ENCODE measurements at regions not wholly inside any gene's neighbourhood (a gene's known extent, or its start where the extent isn't known, plus 50 kb on each side); places are given as distances from the start of the nearest gene placed in this dataset.

GRCh38 chr15:79164043-79164442, 73.5 kb upstream of the RASGRF1 start (continued):
- TF ChIP-seq ZNF407 (CRISPR knock-in tag; IDR thresholded peaks at IDR 0.05; ENCODE audit: not compliant biosample characterization), result no peak

- Histone ChIP-seq H3K9me3 (ENCODE audit: low read length) (no peaks in the 10 kb centered on the region), H3K27me3 (ENCODE audit: control insufficient read depth in 1 of 2, insufficient read depth in 2 of 2, low read length in 2 of 2) (peaks cover 0 to 4% of the 10 kb centered on the region in 2 experiments; a peak in 2 of 5 replicates), H2AFZ (ENCODE audit: low read length) (no peak overlapping the region), H3K9ac (ENCODE audit: insufficient read depth, low read depth, low read length) (no peak overlapping the region), H4K20me1 (ENCODE audit: insufficient read depth, low read length) (no peaks in the 10 kb centered on the region), H3K4me2 (ENCODE audit: low read depth, low read length) (no peak overlapping the region), H3K79me2 (ENCODE audit: insufficient read depth, low read length) (no peaks in the 10 kb centered on the region), H3K4me3 (replicated peaks in 1 of 3; ENCODE audit: insufficient read depth in 1 of 3, low read depth in 2 of 3, low read length in 3 of 3) (no peak overlapping the region), H3K4me1 (ENCODE audit: insufficient read depth, low read length) (no peaks in the 10 kb centered on the region), H3K27ac (ENCODE audit: extremely low read length, insufficient read depth, low read length) (no peak overlapping the region), H3K36me3 (replicated peaks in 1 of 2; ENCODE audit: control insufficient read depth in 1 of 2, insufficient read depth in 2 of 2, low read length in 2 of 2) (no peaks in the 10 kb centered on the region)
- ATAC-seq (no peak), FAIRE-seq (no peak), DNase-seq (ENCODE audit: low spot score) (no peak)
- TF ChIP-seq HNRNPL (IDR thresholded peaks at IDR 0.05; ENCODE audit: low read depth, low read length), result no peak
- TF ChIP-seq CHCHD3 (CRISPR knock-in tag; IDR thresholded peaks at IDR 0.05), result no peak
- TF ChIP-seq HNRNPK (IDR thresholded peaks at IDR 0.05; ENCODE audit: low read depth, low read length, poor library complexity, severe bottlenecking), result peak; percentile 14
- no peak for TF ChIP-seq ZNF775 (CRISPR knock-in tag; IDR thresholded peaks at IDR 0.05; ENCODE audit: borderline replicate concordance)
- TF ChIP-seq ZZZ3 (CRISPR knock-in tag; IDR thresholded peaks at IDR 0.05; ENCODE audit: borderline replicate concordance), result no peak
- TF ChIP-seq ATF3 (CRISPR knock-in tag; IDR thresholded peaks at IDR 0.05), result no peak
- no peak for TF ChIP-seq ZSCAN22 (CRISPR knock-in tag; IDR thresholded peaks at IDR 0.05)
- in situ Hi-C loops (cut with HindIII; ENCODE audit: extremely low pct_ligation_motif_present, low pct_unique_long_range_greater_than_20kb), result no loop called here
- POLR2A ChIA-PET, result no interaction called here
- CTCF ChIA-PET (ENCODE audit: low intra/inter-chr PET ratio, low total read pairs), result no interaction called here
- BruUV-seq (replicated peaks), result no TSS peak
- intact Hi-C loops (cut with micrococcal nuclease; ENCODE audit: unreplicated experiment), result no loop called here
These were observed 72.8 kb upstream of the RASGRF1 start for GRCh38 chr15:79163395-79163794.

All from HepG2 (cell line).